Common myeloid progenitor, CD34-positive (primary cell): ENCODE measurements at regions not wholly inside any gene's neighbourhood (a gene's known extent, or its start where the extent isn't known, plus 50 kb on each side); places are given as distances from the start of the nearest gene placed in this dataset.

Experiments
- CTCF ChIA-PET: fragments of 350-600 bp; sonication (Branson Sonifier 250); formaldehyde crosslinking; loops from one replicate; lab custom pipeline; 2021; ENCODE audit warnings: antibody characterized with exemption; lab: Charles Lee
- POLR2A ChIA-PET: fragments of 350-600 bp; sonication (Branson Sonifier 250); formaldehyde crosslinking; loops from one replicate; lab custom pipeline; 2021; ENCODE audit warnings: antibody characterized with exemption; lab: Charles Lee
- DNase-seq, 3 donors: peaks; one replicate each; pipeline versions ENCODE4 v3.0.0 to v3.0.0-alpha.2; 2013
- H3K27ac ChIP-seq, 2 experiments: 1 replicate in 1 of 2; 2 replicates in 1 of 2; pipeline ENCODE4 v1.7.0; 2013; ENCODE audit warnings: inconsistent platforms in 2 of 2, low read length in 2 of 2, mild to moderate bottlenecking in 2 of 2, low read depth in 1 of 2, moderate library complexity in 1 of 2; ENCODE audit not compliant: severe bottlenecking in 2 of 2, insufficient read depth in 1 of 2, poor library complexity in 1 of 2
- H3K27me3 ChIP-seq, 5 experiments: replicated peaks in 2 of 5; 1 replicate in 3 of 5; 2 replicates in 2 of 5; pipeline versions ENCODE4 v1.6.1 to v1.7.0; 2013; ENCODE audit warnings: low read length in 4 of 5, mild to moderate bottlenecking in 2 of 5, moderate library complexity in 2 of 5, inconsistent platforms in 1 of 5; ENCODE audit not compliant: insufficient read depth in 5 of 5, control insufficient read depth in 4 of 5
- H3K36me3 ChIP-seq, 4 experiments: 1 replicate in 2 of 4; 2 replicates in 2 of 4; pipeline versions ENCODE4 v1.6.1 to v1.7.0; 2013; ENCODE audit warnings: low read length in 3 of 4, control low read depth in 1 of 4, mild to moderate bottlenecking in 1 of 4; ENCODE audit not compliant: control insufficient read depth in 4 of 4, insufficient read depth in 4 of 4
- H3K4me1 ChIP-seq, 4 experiments: 1 replicate in 3 of 4; 2 replicates in 1 of 4; pipeline versions ENCODE4 v1.6.1 to v1.7.1; 2013; ENCODE audit warnings: low read length in 3 of 4, mild to moderate bottlenecking in 3 of 4, control low read depth in 1 of 4, inconsistent platforms in 1 of 4, moderate library complexity in 1 of 4; ENCODE audit not compliant: control insufficient read depth in 4 of 4, insufficient read depth in 4 of 4; ENCODE audit errors: control extremely low read depth in 1 of 4
- H3K4me3 ChIP-seq, 7 experiments: 1 replicate in 4 of 7; 2 replicates in 3 of 7; pipeline versions ENCODE4 v1.5.1 to v1.7.0; 2013; ENCODE audit warnings: mild to moderate bottlenecking in 7 of 7, low read length in 6 of 7, moderate library complexity in 6 of 7, inconsistent platforms in 2 of 7, low read depth in 2 of 7, control low read depth in 1 of 7; ENCODE audit not compliant: insufficient read depth in 4 of 7, control insufficient read depth in 1 of 7; ENCODE audit errors: extremely low read depth in 1 of 7
- H3K9me3 ChIP-seq, 5 experiments: 1 replicate in 4 of 5; 2 replicates in 1 of 5; pipeline versions ENCODE4 v1.6.1 to v1.7.1; 2013; ENCODE audit warnings: low read length in 4 of 5, mild to moderate bottlenecking in 2 of 5, inconsistent platforms in 1 of 5, low read depth in 1 of 5, moderate library complexity in 1 of 5; ENCODE audit not compliant: control insufficient read depth in 4 of 5, insufficient read depth in 2 of 5; ENCODE audit errors: control extremely low read depth in 1 of 5
- WGBS: methylation state at CpG from one replicate; pipeline ENCODE4 v1.1.5; 2013; ENCODE audit not compliant: insufficient coverage; 5-methylcytosine and 5-hydroxymethylcytosine counted together

- 71% methylated on average over 2 of the region's 3 CpGs for WGBS
- Histone ChIP-seq H3K9me3 (no peaks in the 10 kb centered on the region), H3K27me3 (peaks cover 0 to 12% (median 2%) of the 10 kb centered on the region in 5 experiments), H3K4me1 (no peaks in the 10 kb centered on the region), H3K27ac (no peak overlapping the region), H3K36me3 (no peaks in the 10 kb centered on the region), H3K4me3 (no peak overlapping the region)
- POLR2A ChIA-PET, result no interaction called here
- DNase-seq, result no peak
- CTCF ChIA-PET, result no interaction called here
Observed at GRCh38 chr13:34751044-34751443, 191.0 kb upstream of the NBEA start.

- Histone ChIP-seq H3K9me3 (no peaks in the 10 kb centered on the region), H3K36me3 (no peaks in the 10 kb centered on the region), H3K4me1 (no peaks in the 10 kb centered on the region), H3K27ac (no peak overlapping the region), H3K27me3 (peaks cover 0 to 12% (median 2%) of the 10 kb centered on the region in 5 experiments), H3K4me3 (no peak overlapping the region)
- WGBS, result 87% methylated on average over 3 of the region's 3 CpGs
- DNase-seq, result no peak
- ChIA-PET CTCF (no interaction called here), POLR2A (no interaction called here)
Observed at GRCh38 chr13:34751492-34751891, 190.6 kb upstream of the NBEA start.

GRCh38 chr13:34752283-34752960 is 189.6 kb upstream of the NBEA start:
- no peak overlapping the region for H3K4me3 ChIP-seq
- 9% methylated on average over 4 of the region's 11 CpGs for WGBS
- H3K27ac ChIP-seq, result no peak overlapping the region
- POLR2A ChIA-PET, result no interaction called here
- CTCF ChIA-PET, result no interaction called here
- peaks cover 0 to 12% (median 2%) of the 10 kb centered on the region in 5 experiments for H3K27me3 ChIP-seq
- no peaks in the 10 kb centered on the region for H3K4me1 ChIP-seq
- no peaks in the 10 kb centered on the region for H3K36me3 ChIP-seq
- no peaks in the 10 kb centered on the region for H3K9me3 ChIP-seq
- DNase-seq, result no peak

- peaks cover 0 to under 1% (median 0%) of the 10 kb centered on the region in 5 experiments for H3K27me3 ChIP-seq
- H3K36me3 ChIP-seq, result no peaks in the 10 kb centered on the region
- CTCF ChIA-PET, result no interaction called here
- no CpG with 5 or more reads among the region's 3 CpGs for WGBS
- POLR2A ChIA-PET, result no interaction called here
- H3K4me1 ChIP-seq, result no peaks in the 10 kb centered on the region
- no peaks in the 10 kb centered on the region for H3K9me3 ChIP-seq
- DNase-seq, result no peak
- no peak overlapping the region for H3K4me3 ChIP-seq
- no peak overlapping the region for H3K27ac ChIP-seq
Observed at GRCh38 chr13:34756136-34756535, 185.9 kb upstream of the NBEA start.

GRCh38 chr13:34756572-34756971 is 185.5 kb upstream of the NBEA start:
- H3K4me1 ChIP-seq, result no peaks in the 10 kb centered on the region
- ChIA-PET POLR2A (no interaction called here), CTCF (no interaction called here)
- no CpG with 5 or more reads among the region's 2 CpGs for WGBS
- no peaks in the 10 kb centered on the region for H3K36me3 ChIP-seq
- no peak overlapping the region for H3K4me3 ChIP-seq
- DNase-seq, result no peak
- H3K9me3 ChIP-seq, result no peaks in the 10 kb centered on the region
- H3K27ac ChIP-seq, result no peak overlapping the region
- no peaks in the 10 kb centered on the region for H3K27me3 ChIP-seq

GRCh38 chr13:34757441-34757840 is 184.6 kb upstream of the NBEA start:
- POLR2A ChIA-PET, result no interaction called here
- Histone ChIP-seq H3K4me1 (no peaks in the 10 kb centered on the region), H3K9me3 (no peaks in the 10 kb centered on the region), H3K4me3 (no peak overlapping the region), H3K27me3 (no peaks in the 10 kb centered on the region), H3K27ac (no peak overlapping the region), H3K36me3 (no peaks in the 10 kb centered on the region)
- CTCF ChIA-PET, result no interaction called here
- no peak for DNase-seq
- WGBS, result 100% methylated on average over 1 of the region's 2 CpGs

GRCh38 chr13:34758628-34759027 is 183.4 kb upstream of the NBEA start:
- no peaks in the 10 kb centered on the region for H3K4me1 ChIP-seq
- no peak overlapping the region for H3K27ac ChIP-seq
- no peak overlapping the region for H3K4me3 ChIP-seq
- CTCF ChIA-PET, result no interaction called here
- POLR2A ChIA-PET, result no interaction called here
- no peaks in the 10 kb centered on the region for H3K36me3 ChIP-seq
- H3K27me3 ChIP-seq, result no peaks in the 10 kb centered on the region
- H3K9me3 ChIP-seq, result no peaks in the 10 kb centered on the region
- DNase-seq, result no peak
- no CpG with 5 or more reads among the region's 2 CpGs for WGBS
